HCT116 (cell line): ENCODE measurements at regions not wholly inside any gene's neighbourhood (a gene's known extent, or its start where the extent isn't known, plus 50 kb on each side); places are given as distances from the start of the nearest gene placed in this dataset.

Experiments
- CTCF ChIP-seq, 3 experiments: fragments of 200-600 bp in 1 of 3; sonication (generic) in 1 of 3; IDR thresholded peaks in 2 of 3; conservative IDR thresholded peaks in 1 of 3; 2 replicates each; pipeline ENCODE4 v1.5.1; 2012 to 2017; ENCODE audit warnings: low read depth in 2 of 3, low read length in 2 of 3, antibody characterized with exemption in 1 of 3, borderline replicate concordance in 1 of 3, control low read depth in 1 of 3, mild to moderate bottlenecking in 1 of 3, mixed read lengths in 1 of 3, mixed run types in 1 of 3, moderate library complexity in 1 of 3; ENCODE audit not compliant: insufficient read depth in 1 of 3
- EGR1 ChIP-seq: IDR thresholded peaks from 2 replicates; pipeline ENCODE4 v1.6.1; 2012; ENCODE audit warnings: low read depth
- EZH2 ChIP-seq: fragments of 200-600 bp; sonication (generic); IDR thresholded peaks from 2 replicates; pipeline ENCODE4 v1.6.1; 2017; ENCODE audit warnings: antibody characterized with exemption, mixed run types
- EZH2phosphoT487 ChIP-seq: fragments of 200-600 bp; IDR thresholded peaks from 2 replicates; pipeline ENCODE4 v1.6.1; 2018; ENCODE audit warnings: antibody characterized with exemption, borderline replicate concordance
- RAD21 ChIP-seq: IDR thresholded peaks from 2 replicates; pipeline ENCODE4 v1.6.1; 2012; ENCODE audit warnings: low read depth, mild to moderate bottlenecking
- REST ChIP-seq: IDR thresholded peaks from 2 replicates; pipeline ENCODE4 v1.6.1; 2012; ENCODE audit warnings: low read depth
- SIN3A ChIP-seq: IDR thresholded peaks from 2 replicates; pipeline ENCODE4 v1.6.1; 2012; ENCODE audit warnings: low read depth

GRCh38 chr6:169927711-169928110, 176.3 kb downstream of the ERMARD start:
- TF ChIP-seq EZH2phosphoT487 (no peak), CTCF (IDR thresholded peaks at IDR 0.05 in 2 of 3, conservative IDR thresholded peaks at IDR 0.05 in 1 of 3; ENCODE audit: borderline replicate concordance in 1 of 3, insufficient read depth in 1 of 3, low read depth in 2 of 3, low read length in 2 of 3) (no peak), EGR1 (no peak), SIN3A (no peak), EZH2 (no peak), REST (no peak), RAD21 (no peak)
